KG1 (cell line): ENCODE measurements at regions not wholly inside any gene's neighbourhood (a gene's known extent, or its start where the extent isn't known, plus 50 kb on each side); places are given as distances from the start of the nearest gene placed in this dataset.
"Not testable (repeated sequence)": the region's sequence is repeated elsewhere in the genome, so short reads cannot be mapped to it uniquely, and the experiment has no call there.

Experiments used
- DNase-seq: peaks from one replicate; lab custom pipeline; 2025; lab: John Stamatoyannopoulos, UW

- DNase-seq, result no peak
These were observed 326.9 kb downstream of the KIF20B start for GRCh38 chr10:90028312-90028711.

GRCh38 chr10:90031776-90032175, 330.4 kb downstream of the KIF20B start:
- no peak for DNase-seq

GRCh38 chr10:90032519-90032918, 331.1 kb downstream of the KIF20B start:
- DNase-seq, result no peak

- not testable (repeated sequence) for DNase-seq
These were observed 333.5 kb downstream of the KIF20B start for GRCh38 chr10:90034862-90035261.

GRCh38 chr10:90041585-90041984, 340.2 kb downstream of the KIF20B start:
- DNase-seq, result no peak

GRCh38 chr10:90042075-90042474, 340.7 kb downstream of the KIF20B start:
- DNase-seq, result no peak

GRCh38 chr10:90047243-90047729, 345.9 kb downstream of the KIF20B start:
- DNase-seq, result no peak

GRCh38 chr10:90051053-90051452, 349.7 kb downstream of the KIF20B start:
- DNase-seq, result no peak

- no peak for DNase-seq
These were observed 350.1 kb downstream of the KIF20B start for GRCh38 chr10:90051474-90051873.

- no peak for DNase-seq
These were observed 361.4 kb downstream of the KIF20B start for GRCh38 chr10:90062786-90063185.

- no peak for DNase-seq
These were observed 362.9 kb downstream of the KIF20B start for GRCh38 chr10:90064295-90064694.

- no peak for DNase-seq
These were observed 365.0 kb downstream of the KIF20B start for GRCh38 chr10:90066435-90066834.

- DNase-seq, result no peak
These were observed 374.6 kb downstream of the KIF20B start for GRCh38 chr10:90075995-90076394.

GRCh38 chr10:90079819-90080218, 378.4 kb downstream of the KIF20B start:
- DNase-seq, result no peak

GRCh38 chr10:90086606-90087190, 385.3 kb downstream of the KIF20B start:
- DNase-seq, result not testable (repeated sequence)

- no peak for DNase-seq
These were observed 386.0 kb downstream of the KIF20B start for GRCh38 chr10:90087197-90088023.

- no peak for DNase-seq
These were observed 386.6 kb downstream of the KIF20B start for GRCh38 chr10:90088024-90088317.

GRCh38 chr10:90089719-90090118, 388.3 kb downstream of the KIF20B start:
- DNase-seq, result no peak

- DNase-seq, result no peak
These were observed 394.8 kb downstream of the KIF20B start for GRCh38 chr10:90096196-90096595.

- not testable (repeated sequence) for DNase-seq
These were observed 406.2 kb downstream of the KIF20B start for GRCh38 chr10:90107581-90107980.

- DNase-seq, result no peak
These were observed 410.3 kb downstream of the KIF20B start for GRCh38 chr10:90111671-90112070.

GRCh38 chr10:90112681-90113080, 411.3 kb downstream of the KIF20B start:
- DNase-seq, result no peak

- not testable (repeated sequence) for DNase-seq
These were observed 417.2 kb downstream of the KIF20B start for GRCh38 chr10:90118567-90118966.
